22Rv1 (cell line): ENCODE measurements at regions not wholly inside any gene's neighbourhood (a gene's known extent, or its start where the extent isn't known, plus 50 kb on each side); places are given as distances from the start of the nearest gene placed in this dataset.

Source experiments
- CTCF ChIP-seq: fragments of 450-650 bp; IDR thresholded peaks from 2 replicates; pipeline ENCODE4 v1.5.1; 2017; ENCODE audit warnings: mild to moderate bottlenecking
- ZFX ChIP-seq: fragments of 450-650 bp; IDR thresholded peaks from 2 replicates; pipeline ENCODE4 v1.6.1; 2017; ENCODE audit warnings: antibody characterized with exemption, borderline replicate concordance

- TF ChIP-seq CTCF, result no peak
- no peak for TF ChIP-seq ZFX
These were observed 357.3 kb upstream of the XYLT1 start for GRCh38 chr16:17828012-17828411.
